ENCODE measurements at regions not wholly inside any gene's neighbourhood (a gene's known extent, or its start where the extent isn't known, plus 50 kb on each side); places are given as distances from the start of the nearest gene placed in this dataset.

DNA sequence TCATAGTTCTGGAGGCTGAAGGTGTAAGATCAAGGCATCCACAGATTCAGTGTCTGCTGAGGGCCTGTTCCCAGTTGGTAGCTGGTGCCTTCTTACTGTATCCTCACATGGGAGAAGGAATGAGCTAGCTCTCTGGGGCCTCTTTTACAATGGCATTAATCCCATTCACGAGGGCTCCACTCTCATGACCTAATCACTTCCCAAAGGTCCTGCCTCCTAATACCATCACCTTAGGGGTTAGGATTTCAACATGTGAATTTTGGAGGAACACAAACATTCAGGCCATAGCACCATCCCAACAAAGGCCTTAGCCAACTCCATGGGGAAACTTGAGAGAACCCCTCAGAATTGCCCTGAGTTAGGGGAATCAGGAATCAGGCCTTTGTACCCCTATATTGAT lies 66.1 kb upstream of the CREB5 start:
- TF ChIP-seq, protein P1, sequence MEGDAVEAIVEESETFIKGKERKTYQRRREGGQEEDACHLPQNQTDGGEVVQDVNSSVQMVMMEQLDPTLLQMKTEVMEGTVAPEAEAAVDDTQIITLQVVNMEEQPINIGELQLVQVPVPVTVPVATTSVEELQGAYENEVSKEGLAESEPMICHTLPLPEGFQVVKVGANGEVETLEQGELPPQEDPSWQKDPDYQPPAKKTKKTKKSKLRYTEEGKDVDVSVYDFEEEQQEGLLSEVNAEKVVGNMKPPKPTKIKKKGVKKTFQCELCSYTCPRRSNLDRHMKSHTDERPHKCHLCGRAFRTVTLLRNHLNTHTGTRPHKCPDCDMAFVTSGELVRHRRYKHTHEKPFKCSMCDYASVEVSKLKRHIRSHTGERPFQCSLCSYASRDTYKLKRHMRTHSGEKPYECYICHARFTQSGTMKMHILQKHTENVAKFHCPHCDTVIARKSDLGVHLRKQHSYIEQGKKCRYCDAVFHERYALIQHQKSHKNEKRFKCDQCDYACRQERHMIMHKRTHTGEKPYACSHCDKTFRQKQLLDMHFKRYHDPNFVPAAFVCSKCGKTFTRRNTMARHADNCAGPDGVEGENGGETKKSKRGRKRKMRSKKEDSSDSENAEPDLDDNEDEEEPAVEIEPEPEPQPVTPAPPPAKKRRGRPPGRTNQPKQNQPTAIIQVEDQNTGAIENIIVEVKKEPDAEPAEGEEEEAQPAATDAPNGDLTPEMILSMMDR (IDR thresholded peaks at IDR 0.05; ENCODE audit: low read depth, low read length), result no peak
- Histone ChIP-seq H3K9me3 (ENCODE audit: severe bottlenecking) (no peaks in the 10 kb centered on the region), H3K36me3 (no peaks in the 10 kb centered on the region), H3K4me3 (ENCODE audit: low read depth, low read length) (no peak overlapping the region), H3K27me3 (ENCODE audit: insufficient read depth, low read depth, severe bottlenecking) (peaks cover 45% of the 10 kb centered on the region), H3K27ac (no peak overlapping the region)
- no peak for DNase-seq

DNA sequence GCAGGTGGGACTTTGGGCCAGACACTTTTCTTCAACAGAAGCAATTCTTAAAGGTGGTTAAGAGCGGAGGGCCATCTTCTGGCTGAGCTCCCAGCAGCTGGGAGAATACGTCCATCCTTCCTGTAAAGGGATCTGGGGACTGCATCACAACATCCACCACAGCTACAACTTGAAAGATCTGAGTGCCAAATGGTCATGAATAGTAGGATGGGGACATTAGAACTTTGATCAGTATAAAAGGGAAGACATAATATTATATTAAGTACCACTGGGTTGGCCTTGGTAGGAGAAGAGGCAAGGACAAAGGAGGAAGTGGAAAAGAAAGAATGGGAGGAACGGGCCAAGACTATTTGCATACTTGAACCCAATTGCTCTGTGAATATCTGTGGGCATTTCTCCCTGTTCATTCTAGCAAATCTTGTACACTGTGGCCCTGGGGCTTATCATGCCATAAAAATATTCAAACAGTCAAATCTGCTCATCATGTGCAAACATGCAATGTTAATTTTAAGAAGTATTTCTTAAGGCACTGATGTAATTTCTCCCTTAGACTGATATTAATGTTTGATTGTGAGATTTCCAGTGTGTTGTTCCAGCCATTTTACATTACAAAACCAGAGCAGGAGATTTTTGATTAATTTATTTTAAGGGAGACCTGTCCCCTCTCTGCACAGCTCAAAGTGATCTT lies 65.5 kb upstream of the CREB5 start:
- TF ChIP-seq, protein P1 (IDR thresholded peaks at IDR 0.05; ENCODE audit: low read depth, low read length), result no peak
- Histone ChIP-seq H3K9me3 (ENCODE audit: severe bottlenecking) (no peaks in the 10 kb centered on the region), H3K27ac (no peak overlapping the region), H3K4me3 (ENCODE audit: low read depth, low read length) (no peak overlapping the region), H3K27me3 (ENCODE audit: insufficient read depth, low read depth, severe bottlenecking) (peaks cover 48% of the 10 kb centered on the region), H3K36me3 (no peaks in the 10 kb centered on the region)
- DNase-seq, result no peak

DNA sequence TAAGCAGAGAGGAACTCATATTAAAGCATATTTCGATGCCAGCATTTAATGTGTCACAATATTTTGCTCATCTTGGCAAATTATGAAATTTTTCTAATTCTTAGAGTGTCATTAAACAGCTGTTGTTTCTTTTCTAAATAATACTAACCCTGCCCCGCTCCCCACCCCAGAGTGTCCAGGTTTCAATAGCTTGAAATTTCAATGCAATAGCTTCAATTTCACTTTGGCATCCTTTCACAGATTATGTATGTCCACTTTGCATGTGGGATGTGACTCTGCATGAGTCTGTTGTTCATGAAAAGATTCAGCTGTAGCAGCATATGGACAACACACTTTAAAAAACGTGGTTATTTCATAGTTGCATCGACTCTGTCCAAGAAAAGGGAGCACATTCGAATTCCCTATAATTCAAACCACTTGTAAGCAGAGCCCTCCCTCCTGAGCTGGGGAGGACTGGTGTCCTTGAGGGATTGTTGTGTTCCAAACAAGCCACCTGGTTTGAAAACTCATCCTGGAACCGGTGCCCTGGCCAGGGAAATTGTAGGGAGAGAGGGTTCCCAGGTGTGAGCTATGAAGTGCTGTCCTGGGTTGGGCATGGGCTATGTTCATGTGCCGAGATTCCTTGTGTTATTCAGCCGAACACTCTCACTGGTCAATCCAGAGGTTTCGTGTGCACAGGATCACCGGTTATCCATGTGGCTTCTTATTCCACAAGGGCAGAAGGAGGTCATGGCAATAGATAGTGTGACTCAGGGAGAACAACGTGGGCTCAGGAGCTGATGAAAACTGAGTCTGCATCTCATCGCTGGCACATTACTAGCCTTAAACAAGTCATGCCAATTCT lies 64.6 kb upstream of the CREB5 start:
- Histone ChIP-seq H3K27ac (no peak overlapping the region), H3K9me3 (ENCODE audit: severe bottlenecking) (no peaks in the 10 kb centered on the region), H3K27me3 (ENCODE audit: insufficient read depth, low read depth, severe bottlenecking) (peaks cover 39% of the 10 kb centered on the region), H3K36me3 (no peaks in the 10 kb centered on the region), H3K4me3 (ENCODE audit: low read depth, low read length) (no peak overlapping the region)
- TF ChIP-seq, protein P1 (IDR thresholded peaks at IDR 0.05; ENCODE audit: low read depth, low read length), result no peak
- DNase-seq, result no peak

DNA sequence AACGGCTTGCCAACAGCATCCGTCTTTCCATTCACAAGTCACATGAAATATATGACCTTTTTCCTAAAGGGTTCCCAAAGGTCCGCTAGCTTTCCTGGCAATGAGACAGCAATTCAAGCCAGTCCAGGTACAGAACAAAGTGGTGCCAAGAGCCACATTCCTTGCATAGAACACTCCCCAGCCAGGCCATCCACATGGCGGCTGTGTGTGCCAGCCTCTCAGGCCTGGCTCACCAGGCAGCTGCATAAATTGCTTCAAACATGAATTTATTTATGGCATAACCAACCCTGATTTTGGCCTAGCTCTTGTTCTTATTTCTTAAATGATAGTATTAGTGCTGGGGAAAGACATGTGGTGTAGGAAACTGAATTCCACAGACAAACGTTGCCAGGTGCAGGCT lies 63.7 kb upstream of the CREB5 start:
- Histone ChIP-seq H3K4me3 (ENCODE audit: low read depth, low read length) (no peak overlapping the region), H3K36me3 (no peaks in the 10 kb centered on the region), H3K9me3 (ENCODE audit: severe bottlenecking) (no peaks in the 10 kb centered on the region), H3K27ac (no peak overlapping the region), H3K27me3 (ENCODE audit: insufficient read depth, low read depth, severe bottlenecking) (peaks cover 39% of the 10 kb centered on the region)
- no peak for DNase-seq
- TF ChIP-seq, protein P1 (IDR thresholded peaks at IDR 0.05; ENCODE audit: low read depth, low read length), result no peak

DNA sequence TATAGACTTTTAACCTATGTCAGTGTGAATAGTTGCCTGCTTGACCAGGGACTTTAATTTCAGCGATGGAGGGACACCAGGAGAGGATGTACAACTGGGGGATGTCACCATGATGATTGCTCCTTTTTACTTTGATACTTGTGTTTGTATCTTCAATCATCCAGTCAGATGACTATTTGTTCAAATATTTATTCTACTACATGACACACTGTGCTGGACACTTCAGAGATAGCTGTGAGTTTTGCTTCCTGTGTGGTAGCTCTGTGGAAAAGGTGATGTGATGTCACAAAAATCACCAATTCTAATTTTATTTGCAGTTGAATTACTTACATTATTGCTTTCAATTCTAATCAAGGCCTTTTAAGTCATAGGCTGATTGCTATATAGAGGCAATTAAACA lies 62.7 kb upstream of the CREB5 start:
- no peak overlapping the region for H3K4me3 ChIP-seq (ENCODE audit: low read depth, low read length)
- TF ChIP-seq, protein P1 (IDR thresholded peaks at IDR 0.05; ENCODE audit: low read depth, low read length), result no peak
- DNase-seq, result no peak
- H3K9me3 ChIP-seq (ENCODE audit: severe bottlenecking), result no peaks in the 10 kb centered on the region
- peaks cover 35% of the 10 kb centered on the region for H3K27me3 ChIP-seq (ENCODE audit: insufficient read depth, low read depth, severe bottlenecking)
- H3K36me3 ChIP-seq, result no peaks in the 10 kb centered on the region
- no peak overlapping the region for H3K27ac ChIP-seq
